Stimulated activated CD4-positive, alpha-beta T cell treated with anti-CD3 and anti-CD28 coated beads, Interleukin-1b, Interleukin-23, amount 100 ng/mL, for 4 hours (primary cell): ENCODE measurements at regions not wholly inside any gene's neighbourhood (a gene's known extent, or its start where the extent isn't known, plus 50 kb on each side); places are given as distances from the start of the nearest gene placed in this dataset.

Source experiments
- DNase-seq, 2 donors: peaks; one replicate each; pipeline ENCODE4 v3.0.0-alpha.2; 2020; ENCODE audit warnings: low read depth in 2 of 2

- DNase-seq, result no peak
These were observed 56.0 kb upstream of the SUCLG2 start for GRCh38 chr3:67710396-67710795.

DNA sequence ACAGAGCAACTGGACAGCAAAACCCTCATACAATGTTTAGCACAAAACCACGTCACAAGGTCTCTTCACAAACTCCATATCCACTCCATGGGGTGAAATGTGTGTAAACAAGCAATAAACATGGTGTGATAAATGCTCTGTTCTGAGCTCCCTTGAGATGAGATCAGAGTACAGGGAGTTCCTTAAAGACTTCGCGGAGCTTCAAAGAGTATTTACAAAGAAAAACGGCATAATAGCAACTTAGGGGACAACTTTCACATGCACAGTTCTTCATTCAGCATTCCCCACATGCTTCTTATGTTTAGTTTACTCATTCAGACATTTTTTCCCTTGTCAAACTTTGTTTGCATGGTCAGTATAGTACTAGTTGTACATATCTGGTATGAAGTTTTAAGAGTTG lies 52.5 kb upstream of the SUCLG2 start:
- no peak for DNase-seq

- no peak for DNase-seq
These were observed 49.9 kb upstream of the SUCLG2 start for GRCh38 chr3:67704322-67704721.
